IPS DF 19.7 (cell line): ENCODE measurements at regions not wholly inside any gene's neighbourhood (a gene's known extent, or its start where the extent isn't known, plus 50 kb on each side); places are given as distances from the start of the nearest gene placed in this dataset.

Experiments used
- DNase-seq: peaks from one replicate; pipeline ENCODE4 v3.0.0-alpha.2; 2013; ENCODE audit warnings: low read depth, low spot score

GRCh38 chr2:155690785-155691184 lies 641.7 kb downstream of the NR4A2 start:
- no peak for DNase-seq

- DNase-seq = no peak
Measured at GRCh38 chr2:155689791-155690190, 642.7 kb downstream of the NR4A2 start.

GRCh38 chr2:155687181-155687580 lies 645.3 kb downstream of the NR4A2 start:
- DNase-seq = no peak

GRCh38 chr2:155679647-155680046 lies 652.9 kb downstream of the NR4A2 start:
- no peak for DNase-seq

- DNase-seq = no peak
Measured at GRCh38 chr2:155675920-155676319, 656.6 kb downstream of the NR4A2 start.

- no peak for DNase-seq
Measured at GRCh38 chr2:155665704-155666103, 666.8 kb downstream of the NR4A2 start.

- no peak for DNase-seq
Measured at GRCh38 chr2:155663265-155663664, 669.3 kb downstream of the NR4A2 start.

GRCh38 chr2:155662224-155662623 lies 670.3 kb downstream of the NR4A2 start:
- DNase-seq = no peak

GRCh38 chr2:155653176-155653575 lies 679.3 kb downstream of the NR4A2 start:
- DNase-seq = no peak

- no peak for DNase-seq
Measured at GRCh38 chr2:155651851-155652250, 680.7 kb downstream of the NR4A2 start.

GRCh38 chr2:155645791-155646190 lies 686.7 kb downstream of the NR4A2 start:
- DNase-seq = no peak

- DNase-seq = no peak
Measured at GRCh38 chr2:155643056-155643775, 689.3 kb downstream of the NR4A2 start.

GRCh38 chr2:155633887-155634570 lies 698.5 kb downstream of the NR4A2 start:
- no peak for DNase-seq

- DNase-seq = no peak
Measured at GRCh38 chr2:155633060-155633839, 699.3 kb downstream of the NR4A2 start.

- DNase-seq = no peak
Measured at GRCh38 chr2:155630760-155631159, 701.8 kb downstream of the NR4A2 start.

- DNase-seq = no peak
Measured at GRCh38 chr2:155622443-155622842, 710.1 kb downstream of the NR4A2 start.

GRCh38 chr2:155600914-155601760 lies 731.4 kb downstream of the NR4A2 start:
- no peak for DNase-seq

- no peak for DNase-seq
Measured at GRCh38 chr2:155600296-155600695, 732.2 kb downstream of the NR4A2 start.

GRCh38 chr2:155599834-155600233 lies 732.7 kb downstream of the NR4A2 start:
- DNase-seq = no peak

- DNase-seq = no peak
Measured at GRCh38 chr2:155583674-155584195, 748.8 kb downstream of the NR4A2 start.

- no peak for DNase-seq
Measured at GRCh38 chr2:155574941-155575340, 757.6 kb downstream of the NR4A2 start.
